ENCODE measurements at regions not wholly inside any gene's neighbourhood (a gene's known extent, or its start where the extent isn't known, plus 50 kb on each side); places are given as distances from the start of the nearest gene placed in this dataset.

- H3K27me3 ChIP-seq (ENCODE audit: insufficient read depth, low read length), result no peaks in the 10 kb centered on the region
- H3K36me3 ChIP-seq (ENCODE audit: insufficient read depth, low read length), result no peaks in the 10 kb centered on the region
- TF ChIP-seq CTCF (IDR thresholded peaks at IDR 0.05; ENCODE audit: extremely low read depth, low read depth, low read length), result no peak
- no peaks in the 10 kb centered on the region for H3K9me3 ChIP-seq (ENCODE audit: low read depth, low read length)
- H3K4me2 ChIP-seq (ENCODE audit: insufficient read depth, low read length), result no peak overlapping the region
- H3K79me2 ChIP-seq (ENCODE audit: insufficient read depth, low read length), result no peaks in the 10 kb centered on the region
- no peak overlapping the region for H3K27ac ChIP-seq (ENCODE audit: low read depth, low read length)
- DNase-seq (ENCODE audit: insufficient read length, low spot score, missing footprints), result no peak
- no peaks in the 10 kb centered on the region for H4K20me1 ChIP-seq (ENCODE audit: insufficient read depth, low read length)
- no peak overlapping the region for H2AFZ ChIP-seq (ENCODE audit: low read length)
- no peaks in the 10 kb centered on the region for H3K4me1 ChIP-seq (ENCODE audit: insufficient read depth, low read length)
- no peak overlapping the region for H3K4me3 ChIP-seq (ENCODE audit: insufficient read depth, low read length)
These were observed 368.3 kb downstream of the SEC14L1 start for GRCh38 chr17:77509089-77509488.

GRCh38 chr17:77509599-77509998 lies 368.8 kb downstream of the SEC14L1 start:
- Histone ChIP-seq H3K36me3 (ENCODE audit: insufficient read depth, low read length) (no peaks in the 10 kb centered on the region), H3K79me2 (ENCODE audit: insufficient read depth, low read length) (no peaks in the 10 kb centered on the region), H3K9me3 (ENCODE audit: low read depth, low read length) (no peaks in the 10 kb centered on the region), H3K4me1 (ENCODE audit: insufficient read depth, low read length) (no peaks in the 10 kb centered on the region), H3K4me2 (ENCODE audit: insufficient read depth, low read length) (no peak overlapping the region), H2AFZ (ENCODE audit: low read length) (no peak overlapping the region), H4K20me1 (ENCODE audit: insufficient read depth, low read length) (no peaks in the 10 kb centered on the region), H3K4me3 (ENCODE audit: insufficient read depth, low read length) (no peak overlapping the region), H3K27me3 (ENCODE audit: insufficient read depth, low read length) (no peaks in the 10 kb centered on the region), H3K27ac (ENCODE audit: low read depth, low read length) (no peak overlapping the region)
- DNase-seq (ENCODE audit: insufficient read length, low spot score, missing footprints), result no peak
- TF ChIP-seq CTCF (IDR thresholded peaks at IDR 0.05; ENCODE audit: extremely low read depth, low read depth, low read length), result no peak

GRCh38 chr17:77510133-77510796 lies 369.5 kb downstream of the SEC14L1 start:
- H3K4me2 ChIP-seq (ENCODE audit: insufficient read depth, low read length), result no peak overlapping the region
- H4K20me1 ChIP-seq (ENCODE audit: insufficient read depth, low read length), result no peaks in the 10 kb centered on the region
- no peak overlapping the region for H3K27ac ChIP-seq (ENCODE audit: low read depth, low read length)
- no peaks in the 10 kb centered on the region for H3K27me3 ChIP-seq (ENCODE audit: insufficient read depth, low read length)
- no peaks in the 10 kb centered on the region for H3K79me2 ChIP-seq (ENCODE audit: insufficient read depth, low read length)
- no peaks in the 10 kb centered on the region for H3K9me3 ChIP-seq (ENCODE audit: low read depth, low read length)
- no peak for TF ChIP-seq CTCF (IDR thresholded peaks at IDR 0.05; ENCODE audit: extremely low read depth, low read depth, low read length)
- no peak overlapping the region for H3K4me3 ChIP-seq (ENCODE audit: insufficient read depth, low read length)
- peak; percentile 17 for DNase-seq (ENCODE audit: insufficient read length, low spot score, missing footprints)
- no peaks in the 10 kb centered on the region for H3K4me1 ChIP-seq (ENCODE audit: insufficient read depth, low read length)
- no peak overlapping the region for H2AFZ ChIP-seq (ENCODE audit: low read length)
- no peaks in the 10 kb centered on the region for H3K36me3 ChIP-seq (ENCODE audit: insufficient read depth, low read length)

GRCh38 chr17:77511514-77512061 lies 370.8 kb downstream of the SEC14L1 start:
- no peak overlapping the region for H3K27ac ChIP-seq (ENCODE audit: low read depth, low read length)
- no peak for DNase-seq (ENCODE audit: insufficient read length, low spot score, missing footprints)
- no peak for TF ChIP-seq CTCF (IDR thresholded peaks at IDR 0.05; ENCODE audit: extremely low read depth, low read depth, low read length)

More at GRCh38 chr17:77511514-77512061, 370.8 kb downstream of the SEC14L1 start:
- Histone ChIP-seq H3K4me3 (ENCODE audit: insufficient read depth, low read length) (no peak overlapping the region), H3K4me1 (ENCODE audit: insufficient read depth, low read length) (no peaks in the 10 kb centered on the region), H3K79me2 (ENCODE audit: insufficient read depth, low read length) (no peaks in the 10 kb centered on the region), H3K27me3 (ENCODE audit: insufficient read depth, low read length) (no peaks in the 10 kb centered on the region), H3K9me3 (ENCODE audit: low read depth, low read length) (no peaks in the 10 kb centered on the region), H4K20me1 (ENCODE audit: insufficient read depth, low read length) (no peaks in the 10 kb centered on the region), H3K36me3 (ENCODE audit: insufficient read depth, low read length) (no peaks in the 10 kb centered on the region), H3K4me2 (ENCODE audit: insufficient read depth, low read length) (no peak overlapping the region), H2AFZ (ENCODE audit: low read length) (no peak overlapping the region)
